Skeletal muscle cell (primary cell): ENCODE measurements at regions not wholly inside any gene's neighbourhood (a gene's known extent, or its start where the extent isn't known, plus 50 kb on each side); places are given as distances from the start of the nearest gene placed in this dataset.
"Not testable (repeated sequence)": the region's sequence is repeated elsewhere in the genome, so short reads cannot be mapped to it uniquely, and the experiment has no call there.

Experiments used
- DNase-seq: peaks from one replicate; pipeline ENCODE4 v3.0.0-alpha.2; 2010; ENCODE audit warnings: low read depth
- H3K4me3 ChIP-seq: 2 replicates; pipeline ENCODE4 v1.5.1; 2011; ENCODE audit warnings: low read depth, mild to moderate bottlenecking, control low read depth, low read length, moderate library complexity

DNA sequence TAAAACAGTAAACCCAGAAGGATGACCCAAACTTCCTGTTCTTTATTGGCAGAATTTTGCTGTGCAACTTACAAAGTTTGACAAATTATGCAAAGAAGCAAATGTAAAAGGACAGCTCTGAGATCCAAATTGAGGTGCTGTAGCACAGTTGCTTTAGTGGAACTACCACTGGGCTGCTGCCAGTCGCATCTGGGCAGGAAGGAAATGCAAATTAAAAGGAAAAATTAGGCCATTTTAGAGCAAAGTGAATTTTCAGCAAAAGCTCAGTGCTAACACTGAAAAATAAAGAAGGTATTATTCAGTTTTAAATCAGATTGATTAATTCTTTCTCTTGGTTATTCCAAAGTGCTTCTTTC, 104.5 kb downstream of the ZMAT3 start:
- no peak overlapping the region for H3K4me3 ChIP-seq
- DNase-seq = no peak

DNA sequence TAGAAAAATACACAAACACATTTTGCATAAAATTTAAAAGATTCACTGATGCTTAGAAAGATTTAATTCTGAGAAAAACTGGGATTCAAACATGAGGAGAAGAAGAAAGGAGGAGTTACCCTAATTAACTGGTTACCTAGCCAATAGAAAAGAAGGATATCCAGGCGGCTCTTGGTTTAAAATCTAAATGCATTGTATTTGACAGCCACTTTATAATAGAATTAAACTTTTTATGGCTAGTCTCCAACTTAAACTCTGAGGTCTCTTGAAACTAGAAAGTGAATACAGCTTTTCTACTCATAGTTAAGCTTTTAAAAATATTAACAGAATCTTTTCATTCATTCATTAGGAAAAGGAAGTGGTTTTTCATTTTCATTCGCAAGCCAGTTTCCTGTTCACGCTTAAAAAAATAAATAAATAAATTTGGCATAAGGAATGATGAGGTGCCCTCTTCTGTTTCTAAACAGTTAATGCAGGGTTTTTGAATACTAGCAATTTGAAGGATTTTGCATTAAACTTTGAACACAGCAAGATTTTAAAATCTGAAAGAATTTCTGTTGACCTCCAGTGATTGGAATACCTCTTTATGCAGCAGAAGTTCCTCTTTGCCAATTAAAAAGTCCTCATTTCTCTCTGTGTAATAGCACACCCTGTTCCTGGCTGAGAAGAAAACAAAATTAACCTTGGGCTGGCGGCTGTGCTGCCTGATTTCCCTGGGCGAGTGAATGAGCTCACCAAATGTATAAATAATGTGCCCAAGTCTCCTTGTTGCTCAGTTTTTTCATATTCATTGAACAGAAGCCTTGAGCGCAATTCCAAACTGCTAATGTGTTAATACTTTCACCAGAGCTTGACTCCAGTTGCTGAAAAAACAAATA, 105.1 kb downstream of the ZMAT3 start:
- DNase-seq = peak; percentile 4
- H3K4me3 ChIP-seq = no peak overlapping the region

DNA sequence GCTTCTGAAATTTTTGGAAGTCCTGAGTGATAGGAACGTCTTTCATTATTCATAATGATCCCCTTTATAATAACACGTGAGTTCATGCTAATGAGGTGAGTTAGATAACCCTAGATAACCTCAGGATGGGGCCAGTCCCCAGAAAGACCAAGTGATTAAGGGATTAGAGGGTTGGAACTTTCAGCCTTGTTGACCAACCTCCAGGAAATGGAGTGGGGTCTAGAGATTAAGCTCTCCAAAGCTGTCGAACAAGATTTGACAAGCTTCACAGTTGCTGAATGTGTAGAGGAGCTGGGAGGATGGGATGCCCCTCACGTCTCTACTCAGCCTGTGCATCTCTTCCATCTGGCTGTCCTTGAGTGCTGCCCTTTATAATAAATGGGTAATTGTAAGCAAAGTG, 107.1 kb downstream of the ZMAT3 start:
- H3K4me3 ChIP-seq = no peak overlapping the region
- DNase-seq = no peak

DNA sequence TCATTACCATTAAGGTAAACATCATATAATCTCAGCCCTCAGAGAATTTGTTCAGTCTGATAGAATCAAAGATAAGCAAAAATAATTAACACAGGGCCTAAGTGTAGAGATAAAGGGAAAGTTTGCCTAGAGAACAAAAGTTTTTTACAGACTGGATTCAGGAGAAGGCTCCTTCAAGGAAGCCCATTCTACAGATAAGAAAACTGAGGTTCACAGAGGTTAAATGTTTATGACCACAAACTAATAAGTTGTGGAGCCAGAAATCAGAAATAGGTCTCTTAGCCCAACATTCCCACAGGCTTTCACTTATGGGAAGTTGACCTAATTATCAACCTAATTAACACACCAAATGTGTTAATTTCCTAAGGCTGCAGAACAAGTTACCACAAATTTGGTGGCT, 110.7 kb downstream of the ZMAT3 start:
- H3K4me3 ChIP-seq = no peak overlapping the region
- no peak for DNase-seq

DNA sequence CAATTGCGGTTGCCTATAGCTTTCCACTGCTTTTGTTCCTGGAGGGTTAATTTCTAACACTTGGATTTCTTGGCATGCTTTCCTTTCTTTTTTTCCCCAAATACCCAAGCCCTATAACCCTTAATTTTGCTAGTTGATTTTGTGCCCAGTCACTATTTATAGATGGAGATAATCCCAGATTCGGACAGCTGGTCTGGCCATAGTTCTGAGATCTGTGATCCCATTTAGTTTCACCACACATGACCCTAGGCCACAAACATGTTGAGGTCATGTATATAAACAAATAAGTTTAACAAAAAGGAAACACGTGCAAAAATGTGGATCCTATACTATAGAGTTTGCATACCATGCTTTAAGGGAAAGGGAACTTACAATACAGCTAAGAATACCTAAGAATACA, 111.4 kb downstream of the ZMAT3 start:
- peak; percentile 17 for DNase-seq
- H3K4me3 ChIP-seq = no peak overlapping the region

DNA sequence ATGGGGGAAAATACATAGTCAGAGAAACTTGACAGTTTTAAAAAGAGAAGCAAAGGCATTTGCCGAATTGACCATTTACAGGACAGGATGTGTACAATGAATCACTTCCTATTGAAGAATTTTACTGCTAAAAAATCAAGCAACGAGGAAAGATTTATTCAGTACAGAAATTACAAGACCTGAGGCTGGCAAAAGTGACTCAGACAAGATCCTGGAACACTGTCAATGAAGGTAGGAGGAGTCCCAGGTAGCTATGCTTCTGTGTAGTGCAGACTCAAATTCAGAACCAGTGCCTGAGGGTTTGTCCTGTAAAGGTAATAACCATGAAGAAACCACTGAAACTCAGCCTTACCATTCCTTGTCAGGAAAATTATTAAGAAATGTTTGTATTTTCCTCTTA, 120.9 kb downstream of the ZMAT3 start:
- DNase-seq = no peak
- H3K4me3 ChIP-seq = no peak overlapping the region

DNA sequence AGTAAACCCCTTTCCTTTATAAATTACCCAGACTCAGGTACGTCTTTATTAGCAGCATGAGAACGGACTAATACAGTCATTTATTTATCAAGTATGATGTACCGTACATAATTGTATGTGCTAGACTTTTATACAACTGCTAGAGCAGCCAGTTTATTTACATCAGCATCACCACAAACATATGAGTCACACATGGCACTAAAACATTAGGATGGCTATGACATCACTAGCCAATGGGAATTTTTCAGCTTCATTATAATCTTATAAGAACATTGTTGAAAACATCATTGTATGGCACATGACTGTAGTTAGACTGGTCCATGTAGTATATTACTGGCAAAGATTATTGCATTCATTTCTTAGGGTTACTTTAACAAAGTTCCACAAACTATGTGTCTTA, 121.7 kb downstream of the ZMAT3 start:
- DNase-seq = no peak
- H3K4me3 ChIP-seq = no peak overlapping the region

DNA sequence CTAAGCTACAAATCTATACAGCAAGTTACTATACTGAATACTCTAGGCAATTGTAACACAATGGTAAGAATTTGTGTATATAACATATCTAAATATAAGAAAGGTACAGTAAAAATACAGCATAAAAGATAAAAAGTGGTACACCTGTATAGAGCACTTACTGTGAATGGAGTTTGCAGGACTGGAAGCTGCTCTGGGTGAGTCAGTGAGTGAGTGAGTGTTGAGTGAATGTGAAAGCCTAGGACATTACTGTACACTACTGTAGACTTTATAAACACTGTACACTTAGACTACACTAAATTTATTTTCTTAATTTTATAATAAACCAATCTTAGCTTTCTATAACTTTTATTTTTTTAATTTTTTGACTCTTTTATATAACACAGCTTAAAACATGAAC, 123.1 kb downstream of the ZMAT3 start:
- no peak overlapping the region for H3K4me3 ChIP-seq
- no peak for DNase-seq

DNA sequence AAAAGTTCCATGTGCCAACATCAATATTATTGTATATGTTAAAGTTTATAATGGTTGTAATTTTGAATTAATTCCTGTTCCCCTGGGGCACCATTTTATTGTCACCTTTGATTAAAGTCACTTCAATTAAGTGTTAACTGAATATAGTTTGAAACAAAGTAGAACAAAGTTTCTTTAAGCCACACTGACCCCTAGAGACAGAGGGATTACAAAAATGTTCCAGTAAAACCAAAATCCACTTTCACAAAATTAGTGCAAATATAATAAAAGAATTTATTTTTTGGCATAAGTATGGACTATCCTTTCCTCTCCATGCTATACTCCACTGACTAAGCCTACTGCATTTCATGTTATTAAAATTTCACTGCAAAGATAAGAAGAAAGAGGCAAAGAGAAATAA, 123.9 kb downstream of the ZMAT3 start:
- no peak for DNase-seq
- H3K4me3 ChIP-seq = no peak overlapping the region

DNA sequence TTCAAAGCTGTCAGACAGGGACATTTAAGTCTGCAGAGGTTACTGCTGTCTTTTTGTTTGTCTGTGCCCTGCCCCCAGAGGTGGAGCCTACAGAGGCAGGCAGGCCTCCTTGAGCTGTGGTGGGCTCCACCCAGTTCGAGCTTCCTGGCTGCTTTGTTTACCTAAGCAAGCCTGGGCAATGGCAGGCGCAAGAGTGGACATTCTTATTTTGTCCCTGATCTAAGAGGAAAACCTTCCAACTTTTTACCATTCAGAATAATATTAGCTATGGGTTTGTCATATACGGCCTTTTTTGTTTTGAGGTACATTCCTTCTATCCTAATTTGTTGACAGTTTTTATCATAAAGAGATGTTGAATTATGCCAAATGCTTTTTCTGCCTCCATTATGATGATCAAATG, 129.3 kb downstream of the ZMAT3 start:
- not testable (repeated sequence) for DNase-seq, H3K4me3 ChIP-seq

DNA sequence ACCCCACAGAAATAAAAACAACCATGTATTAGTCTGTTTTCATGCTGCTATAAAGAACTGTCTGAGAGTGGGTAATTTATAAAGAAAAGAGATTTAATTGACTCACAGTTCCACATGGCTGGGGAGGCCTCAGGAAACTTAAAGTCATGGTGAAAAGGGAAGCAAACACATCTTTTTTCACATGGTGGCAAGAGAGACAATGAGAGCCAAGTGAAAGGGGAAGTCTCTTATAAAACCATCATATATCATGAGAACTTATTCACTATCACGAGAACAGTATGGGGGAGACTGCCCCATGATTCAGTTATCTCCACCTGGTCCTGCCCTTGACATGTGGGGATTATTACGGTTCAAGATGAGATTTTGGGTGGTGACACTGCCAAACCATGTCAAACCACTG, 141.5 kb downstream of the ZMAT3 start:
- no peak for DNase-seq

DNA sequence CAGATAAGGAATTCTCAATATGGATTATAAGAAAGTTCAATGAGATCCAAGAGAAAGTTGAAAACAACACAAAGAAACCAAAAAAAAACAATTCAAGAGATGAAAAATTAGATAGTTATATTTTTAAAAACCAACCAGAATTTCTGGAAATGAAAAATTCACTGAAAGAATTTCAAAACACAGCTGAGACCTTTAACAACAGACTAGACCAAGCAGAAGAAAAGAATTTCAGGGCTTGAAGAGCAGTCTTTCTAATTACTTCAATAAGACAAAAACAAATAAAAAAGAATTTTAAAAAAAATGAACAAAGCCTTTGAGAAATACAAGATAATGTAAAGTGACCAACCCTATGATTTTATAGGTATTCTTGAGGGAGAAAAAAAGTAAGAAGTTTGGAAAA, 155.4 kb downstream of the ZMAT3 start:
- DNase-seq = no peak
- H3K4me3 ChIP-seq = no peak overlapping the region

More for the DNA sequence above, 141.5 kb downstream of the ZMAT3 start:
- no peak overlapping the region for H3K4me3 ChIP-seq

DNA sequence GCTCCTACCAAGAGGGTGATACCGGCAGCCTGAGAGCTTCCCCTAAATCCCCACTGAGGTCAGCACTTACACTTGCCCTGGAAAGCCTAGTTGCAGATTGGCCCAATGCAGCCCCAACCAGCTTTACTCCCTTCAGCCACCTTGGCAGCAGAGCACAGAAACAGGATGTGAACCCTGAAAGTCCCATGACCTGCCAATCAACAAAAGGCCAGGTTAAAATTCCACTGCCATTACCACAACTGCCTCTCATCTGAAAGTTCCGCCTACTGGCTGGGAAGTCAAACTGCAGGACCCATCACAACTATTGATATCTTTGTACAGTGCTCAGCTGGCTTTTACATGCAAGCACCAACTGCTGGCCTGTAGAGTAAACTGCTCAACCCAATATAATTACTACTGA, 156.2 kb downstream of the ZMAT3 start:
- no peak overlapping the region for H3K4me3 ChIP-seq
- DNase-seq = no peak

DNA sequence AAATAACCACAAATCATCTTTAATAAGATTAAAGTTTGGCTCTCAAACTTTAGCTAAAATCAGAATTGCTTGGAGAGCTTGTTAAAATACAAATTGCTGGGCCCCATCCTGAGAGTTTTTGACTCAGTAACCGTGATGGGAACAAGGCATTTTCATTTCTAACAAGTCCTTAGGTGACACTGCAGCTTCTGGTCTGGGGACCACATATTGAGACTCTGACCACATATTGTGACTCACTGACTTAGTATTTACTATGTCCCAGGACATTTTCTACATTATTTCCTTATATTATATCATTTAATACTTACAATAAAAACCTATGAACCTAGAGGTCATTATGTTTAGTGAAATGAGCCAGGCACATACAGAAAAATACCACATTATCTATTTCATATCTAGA, 164.5 kb downstream of the ZMAT3 start:
- H3K4me3 ChIP-seq = no peak overlapping the region
- no peak for DNase-seq

DNA sequence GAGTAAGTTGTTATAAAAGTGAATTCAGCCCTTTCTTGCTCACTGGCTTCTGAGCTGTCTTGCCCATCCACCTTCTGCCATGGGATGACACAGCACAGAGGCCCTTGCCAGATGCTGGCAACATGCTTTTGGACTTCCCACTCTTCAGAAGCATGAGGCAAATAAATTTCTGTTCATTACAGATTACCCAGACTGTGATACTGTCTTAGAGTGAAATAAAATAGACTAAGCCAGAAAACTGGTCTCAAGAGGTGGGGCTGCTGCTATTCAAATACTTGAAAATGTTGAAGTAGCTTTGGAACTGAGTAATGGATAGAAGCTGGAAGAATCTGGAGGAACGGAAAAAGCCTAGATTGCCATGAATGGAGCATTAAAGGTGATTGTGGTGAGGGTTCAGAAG, 170.4 kb downstream of the ZMAT3 start:
- no peak overlapping the region for H3K4me3 ChIP-seq
- no peak for DNase-seq

DNA sequence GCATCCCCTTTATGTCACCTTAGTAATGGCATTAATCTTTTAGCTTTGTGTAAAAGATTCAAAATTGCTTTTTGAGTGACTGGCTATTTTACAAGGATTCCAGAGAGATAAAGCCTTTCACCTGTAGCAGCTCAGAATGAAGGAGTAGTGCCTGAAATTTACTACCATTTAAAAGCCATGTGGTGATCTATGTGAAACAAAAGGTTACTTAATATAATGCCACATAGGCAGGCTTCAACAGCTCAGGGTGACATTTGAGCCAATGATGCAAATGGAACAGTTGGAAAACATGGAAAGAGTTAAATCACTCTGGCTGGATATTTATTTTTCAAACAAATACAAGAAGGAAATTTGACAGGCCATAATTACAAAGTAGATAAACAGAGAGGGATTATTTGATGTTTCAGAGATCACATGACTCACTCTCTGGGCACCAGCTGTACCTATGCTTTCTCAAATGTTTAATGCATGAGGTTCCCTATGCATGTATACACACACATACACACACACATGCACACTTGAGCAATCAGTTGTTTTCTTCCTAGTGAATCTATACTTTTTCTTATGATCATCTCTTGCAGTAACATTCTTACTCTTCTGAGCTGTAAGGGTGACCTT, 171.5 kb downstream of the ZMAT3 start:
- H3K4me3 ChIP-seq = no peak overlapping the region
- no peak for DNase-seq

DNA sequence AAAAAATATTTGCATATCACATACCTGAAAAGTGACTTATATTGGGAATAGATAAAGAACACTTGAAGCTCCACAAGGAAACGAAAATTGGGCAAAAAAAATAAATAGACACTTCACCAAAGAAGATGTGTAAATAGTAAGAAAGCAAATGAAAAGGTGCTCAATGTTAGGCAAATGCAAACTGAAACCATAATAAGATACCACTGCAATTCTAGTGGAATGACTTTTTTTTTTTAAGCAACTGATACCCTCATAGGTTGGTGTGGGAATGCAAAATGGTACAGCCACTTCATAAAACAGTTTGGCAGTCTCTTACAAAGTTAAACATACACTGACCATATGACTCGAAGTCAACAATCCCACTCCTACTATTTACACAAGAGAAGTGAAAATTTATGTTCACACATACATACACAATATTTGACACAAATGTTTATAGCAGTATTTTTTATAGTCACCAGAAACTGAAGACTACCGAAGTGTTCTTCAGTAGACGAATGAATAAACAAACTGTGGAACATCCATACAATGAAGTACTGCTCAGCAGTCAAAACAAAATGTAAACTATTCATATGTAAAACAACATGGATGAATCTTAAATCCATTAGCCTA, 176.3 kb downstream of the ZMAT3 start:
- H3K4me3 ChIP-seq = no peak overlapping the region
- no peak for DNase-seq
